Activated CD8-positive, alpha-beta T cell treated with anti-CD3 and anti-CD28 coated beads for 36 hours (primary cell): ENCODE measurements at regions not wholly inside any gene's neighbourhood (a gene's known extent, or its start where the extent isn't known, plus 50 kb on each side); places are given as distances from the start of the nearest gene placed in this dataset.

Experiments
- ATAC-seq: fragments of 200-7000 bp; cut with Tn5 transposase; one replicate; pipeline ENCODE4 v1.10.0; 2021; ENCODE audit warnings: mild to moderate bottlenecking, moderate library complexity
- CTCF ChIA-PET: fragments of 350-600 bp; sonication (Branson Sonifier 250); formaldehyde crosslinking; loops from one replicate; lab custom pipeline; 2021; ENCODE audit warnings: antibody characterized with exemption; lab: Charles Lee
- POLR2A ChIA-PET: fragments of 350-600 bp; sonication (Branson Sonifier 250); formaldehyde crosslinking; loops from one replicate; lab custom pipeline; 2021; ENCODE audit warnings: antibody characterized with exemption; lab: Charles Lee
- DNase-seq: peaks from one replicate; pipeline ENCODE4 v3.0.0-alpha.2; 2020
- H3K27ac Mint-ChIP-seq: one replicate; pipeline ENCODE4 v1.8.0; 2021; ENCODE audit warnings: mild to moderate bottlenecking, mixed read lengths
- H3K27me3 Mint-ChIP-seq: one replicate; pipeline ENCODE4 v1.8.0; 2021; ENCODE audit warnings: mixed read lengths
- H3K36me3 Mint-ChIP-seq: one replicate; pipeline ENCODE4 v1.8.0; 2021; ENCODE audit warnings: low read depth, mixed read lengths
- H3K4me1 Mint-ChIP-seq: one replicate; pipeline ENCODE4 v1.8.0; 2021; ENCODE audit warnings: low read depth, mixed read lengths
- H3K4me3 Mint-ChIP-seq: one replicate; pipeline ENCODE4 v1.8.0; 2021; ENCODE audit warnings: mild to moderate bottlenecking, moderate library complexity, mixed read lengths
- H3K9me3 Mint-ChIP-seq: one replicate; pipeline ENCODE4 v1.8.0; 2021; ENCODE audit warnings: mixed read lengths
- CTCF ChIP-seq: fragments of 200-600 bp; IDR thresholded peaks from one replicate; pipeline ENCODE4 v1.8.0; 2022; ENCODE audit warnings: antibody characterized with exemption, mild to moderate bottlenecking
- intact Hi-C: fragments of 100-400 bp; cut with micrococcal nuclease; formaldehyde crosslinking; loops from one replicate; pipeline ENCODE4 v1.10.0; 2022

GRCh38 chr14:58697930-58698642 lies 60.3 kb downstream of the DACT1 start:
- ATAC-seq (no peak), DNase-seq (no peak)
- Mint-ChIP-seq H3K27ac (no peak overlapping the region), H3K27me3 (peaks cover 5% of the 10 kb centered on the region), H3K4me1 (no peaks in the 10 kb centered on the region), H3K4me3 (no peak overlapping the region), H3K9me3 (no peaks in the 10 kb centered on the region), H3K36me3 (no peaks in the 10 kb centered on the region)
- intact Hi-C loops: no loop called here
- no peak for TF ChIP-seq CTCF
- CTCF ChIA-PET: no interaction called here
- POLR2A ChIA-PET: no interaction called here

- no peaks in the 10 kb centered on the region for H3K4me1 Mint-ChIP-seq
- no peaks in the 10 kb centered on the region for H3K36me3 Mint-ChIP-seq
- CTCF ChIA-PET: interaction anchor here (0.7 to 1.5 kb wide), 2 partner anchors 9 to 1769 kb away, joined by 3 read pairs; no protein-coding TSS in a partner anchor
- intact Hi-C loops: no loop called here
- H3K27me3 Mint-ChIP-seq: peaks cover 5% of the 10 kb centered on the region
- no peak for TF ChIP-seq CTCF
- POLR2A ChIA-PET: interaction anchor here (0.8 kb wide), 1 partner anchor 829 kb away, joined by 3 read pairs; no protein-coding TSS in a partner anchor
- H3K4me3 Mint-ChIP-seq: no peak overlapping the region
- H3K27ac Mint-ChIP-seq: no peak overlapping the region
- no peak for ATAC-seq
- H3K9me3 Mint-ChIP-seq: no peaks in the 10 kb centered on the region
- DNase-seq: no peak
Observed at GRCh38 chr14:58699681-58700205, 62.0 kb downstream of the DACT1 start.

- Mint-ChIP-seq H3K9me3 (no peaks in the 10 kb centered on the region), H3K27me3 (peaks cover 5% of the 10 kb centered on the region), H3K27ac (no peak overlapping the region), H3K4me3 (no peak overlapping the region), H3K36me3 (no peaks in the 10 kb centered on the region), H3K4me1 (no peaks in the 10 kb centered on the region)
- TF ChIP-seq CTCF: no peak
- ATAC-seq (no peak), DNase-seq (no peak)
- CTCF ChIA-PET: interaction anchor here (3.0 kb wide), 1 partner anchor 200 kb away, joined by 7 read pairs; no protein-coding TSS in a partner anchor
- POLR2A ChIA-PET: no interaction called here
- intact Hi-C loops: no loop called here
Observed at GRCh38 chr14:58701156-58701555, 63.4 kb downstream of the DACT1 start.

- no peak for TF ChIP-seq CTCF
- CTCF ChIA-PET: interaction anchor here (3.0 kb wide), 1 partner anchor 200 kb away, joined by 7 read pairs; no protein-coding TSS in a partner anchor
- POLR2A ChIA-PET: no interaction called here
- Mint-ChIP-seq H3K9me3 (no peaks in the 10 kb centered on the region), H3K36me3 (no peaks in the 10 kb centered on the region), H3K27me3 (peaks cover 5% of the 10 kb centered on the region), H3K4me3 (no peak overlapping the region), H3K4me1 (no peaks in the 10 kb centered on the region), H3K27ac (no peak overlapping the region)
- ATAC-seq: no peak
- no peak for DNase-seq
- intact Hi-C loops: no loop called here
Observed at GRCh38 chr14:58701604-58702003, 63.8 kb downstream of the DACT1 start.

GRCh38 chr14:58702441-58703160 lies 64.8 kb downstream of the DACT1 start:
- no peaks in the 10 kb centered on the region for H3K9me3 Mint-ChIP-seq
- DNase-seq: no peak
- H3K36me3 Mint-ChIP-seq: no peaks in the 10 kb centered on the region
- ChIA-PET POLR2A (no interaction called here), CTCF (interaction anchor here (3.0 kb wide), 1 partner anchor 201 kb away, joined by 7 read pairs; no protein-coding TSS in a partner anchor)
- no peaks in the 10 kb centered on the region for H3K4me1 Mint-ChIP-seq
- peaks cover 7% of the 10 kb centered on the region for H3K27me3 Mint-ChIP-seq
- intact Hi-C loops: no loop called here
- TF ChIP-seq CTCF: no peak
- H3K27ac Mint-ChIP-seq: no peak overlapping the region
- no peak for ATAC-seq
- no peak overlapping the region for H3K4me3 Mint-ChIP-seq
